A549 (cell line): ENCODE measurements at regions not wholly inside any gene's neighbourhood (a gene's known extent, or its start where the extent isn't known, plus 50 kb on each side); places are given as distances from the start of the nearest gene placed in this dataset.

Source experiments
- ATAC-seq, 2 experiments: fragments of 200-7000 bp in 1 of 2; fragments of >200 bp in 1 of 2; cut with Nextera tagmentation in 1 of 2; cut with Tn5 transposase in 1 of 2; 3 replicates each; pipeline versions ENCODE4 v1.8.0 to v1.9.1; 2018 to 2020; ENCODE audit warnings: mild to moderate bottlenecking in 1 of 2, moderate library complexity in 1 of 2
- CTCF ChIA-PET: fragments of 300-600 bp; sonication (Branson Sonifier 250); formaldehyde crosslinking; extraction: SDS; loops from one replicate; lab custom pipeline; 2021; ENCODE audit warnings: antibody characterized with exemption, inconsistent platforms; lab: Yijun Ruan, JAX
- POLR2A ChIA-PET: fragments of 350-600 bp; formaldehyde crosslinking; extraction: SDS; loops from one replicate; lab custom pipeline; 2021; ENCODE audit warnings: antibody characterized with exemption, inconsistent platforms; lab: Yijun Ruan, JAX
- DNase-seq, 2 experiments: peaks; one replicate each; pipeline versions ENCODE4 v3.0.0 to v3.0.0-alpha.2; 2011 to 2016; ENCODE audit warnings: low read depth in 1 of 2, low spot score in 1 of 2
- FAIRE-seq: peaks from 2 replicates; lab custom pipeline; 2011; peaks lifted over from hg19 to GRCh38; lab: Jason Lieb, UNC
- H3K27ac ChIP-seq, 2 experiments: fragments of >200 bp; sonication (Bioruptor Twin); formaldehyde crosslinking; 3 replicates each; pipeline ENCODE4 v1.5.1; 2016 to 2017
- H3K4me1 ChIP-seq: fragments of >200 bp; sonication (Bioruptor Twin); formaldehyde crosslinking; 3 replicates; pipeline ENCODE4 v1.6.1; 2016
- H3K4me2 ChIP-seq: fragments of >200 bp; sonication (Bioruptor Twin); formaldehyde crosslinking; 3 replicates; pipeline ENCODE4 v1.6.1; 2016
- H3K4me3 ChIP-seq: fragments of >200 bp; sonication (Bioruptor Twin); formaldehyde crosslinking; 3 replicates; pipeline ENCODE4 v1.5.1; 2016
- H3K9me3 ChIP-seq: fragments of >200 bp; sonication (Bioruptor Twin); formaldehyde crosslinking; 3 replicates; pipeline ENCODE4 v1.6.1; 2016
- BHLHE40 ChIP-seq: IDR thresholded peaks from 2 replicates; pipeline ENCODE4 v1.6.1; 2012; ENCODE audit warnings: low read depth, low read length, inconsistent platforms
- CEBPB ChIP-seq, 2 experiments: fragments of >200 bp in 1 of 2; sonication (Bioruptor Twin) in 1 of 2; formaldehyde crosslinking in 1 of 2; IDR thresholded peaks; 2 replicates each; pipeline ENCODE4 v1.6.1; 2012 to 2016
- CHD2 ChIP-seq: fragments of 150-350 bp; IDR thresholded peaks from 2 replicates; pipeline ENCODE4 v1.6.1; 2014; ENCODE audit warnings: low read length; ENCODE audit not compliant: partially characterized antibody
- FOSB ChIP-seq: fragments of 250-450 bp; sonication (Bioruptor Pico); IDR thresholded peaks from 2 replicates; pipeline ENCODE4 v1.5.0; 2020; ENCODE audit warnings: mild to moderate bottlenecking, moderate library complexity
- FOXS1 ChIP-seq: fragments of 250-450 bp; sonication (Bioruptor Pico); IDR thresholded peaks from 2 replicates; pipeline ENCODE4 v1.5.0; 2020; ENCODE audit warnings: mild to moderate bottlenecking, moderate library complexity
- GATA3 ChIP-seq: IDR thresholded peaks from 2 replicates; pipeline ENCODE4 v1.6.1; 2012; ENCODE audit warnings: borderline replicate concordance
- HOXA7 ChIP-seq: fragments of 250-450 bp; sonication (Bioruptor Pico); IDR thresholded peaks from 2 replicates; pipeline ENCODE4 v1.5.0; 2020; ENCODE audit warnings: mild to moderate bottlenecking, moderate library complexity
- HOXB13 ChIP-seq: fragments of 250-450 bp; sonication (Bioruptor Pico); IDR thresholded peaks from 2 replicates; pipeline ENCODE4 v1.5.0; 2020; ENCODE audit warnings: low read depth, mild to moderate bottlenecking, moderate library complexity
- HOXB5 ChIP-seq: fragments of 250-450 bp; sonication (Bioruptor Pico); IDR thresholded peaks from 2 replicates; pipeline ENCODE4 v1.5.0; 2020; ENCODE audit warnings: mild to moderate bottlenecking, moderate library complexity
- JUN ChIP-seq, 2 experiments: fragments of >200 bp; sonication (Bioruptor Twin); formaldehyde crosslinking; IDR thresholded peaks; 2 replicates in 1 of 2; 3 replicates in 1 of 2; pipeline ENCODE4 v1.6.1; 2016 to 2017
- KDM1A ChIP-seq: fragments of 200-600 bp; sonication (generic); IDR thresholded peaks from 2 replicates; pipeline ENCODE4 v1.6.1; 2016; ENCODE audit warnings: low read depth, mild to moderate bottlenecking
- KDM5A ChIP-seq: fragments of 200-600 bp; sonication (generic); IDR thresholded peaks from 2 replicates; pipeline ENCODE4 v1.6.1; 2016; ENCODE audit warnings: antibody characterized with exemption, mild to moderate bottlenecking
- MAFK ChIP-seq: fragments of 450-650 bp; IDR thresholded peaks from 2 replicates; pipeline ENCODE4 v1.6.1; 2014; ENCODE audit not compliant: partially characterized antibody
- NPAS2 ChIP-seq: fragments of 250-450 bp; sonication (Bioruptor Pico); IDR thresholded peaks from 2 replicates; pipeline ENCODE4 v1.8.0; 2022; ENCODE audit warnings: mild to moderate bottlenecking, moderate library complexity, borderline replicate concordance
- RAD21 ChIP-seq, 2 experiments: fragments of >200 bp in 1 of 2; sonication (Bioruptor Twin) in 1 of 2; formaldehyde crosslinking in 1 of 2; IDR thresholded peaks in 1 of 2; conservative IDR thresholded peaks in 1 of 2; 2 replicates in 1 of 2; 3 replicates in 1 of 2; pipeline ENCODE4 v1.6.1; 2012 to 2018; ENCODE audit warnings: inconsistent platforms in 1 of 2
- RFX5 ChIP-seq: fragments of 450-650 bp; IDR thresholded peaks from 2 replicates; pipeline ENCODE4 v1.7.1; 2014; ENCODE audit warnings: antibody characterized with exemption, mild to moderate bottlenecking, moderate library complexity
- RNF2 ChIP-seq: fragments of 200-600 bp; sonication (generic); IDR thresholded peaks from 2 replicates; pipeline ENCODE4 v1.6.1; 2016; ENCODE audit warnings: low read depth, mild to moderate bottlenecking, antibody characterized with exemption, moderate library complexity, borderline replicate concordance
- SMC3 ChIP-seq: fragments of >200 bp; sonication (Bioruptor Twin); formaldehyde crosslinking; IDR thresholded peaks from 3 replicates; pipeline ENCODE4 v1.6.1; 2018; ENCODE audit warnings: inconsistent platforms
- SREBF2 ChIP-seq: fragments of 450-650 bp; IDR thresholded peaks from 2 replicates; pipeline ENCODE4 v1.6.1; 2014; ENCODE audit warnings: mild to moderate bottlenecking, moderate library complexity
- TFCP2L1 ChIP-seq: fragments of 250-450 bp; sonication (Bioruptor Pico); IDR thresholded peaks from 2 replicates; pipeline ENCODE4 v1.5.0; 2021; ENCODE audit warnings: mild to moderate bottlenecking
- ZNF302 ChIP-seq: fragments of 250-450 bp; sonication (Bioruptor Pico); IDR thresholded peaks from 2 replicates; pipeline ENCODE4 v1.9.0; 2021; ENCODE audit warnings: inconsistent platforms, mild to moderate bottlenecking, moderate library complexity
- ZSCAN20 ChIP-seq: fragments of 250-450 bp; sonication (Bioruptor Pico); IDR thresholded peaks from 2 replicates; pipeline ENCODE4 v1.8.0; 2022; ENCODE audit warnings: mild to moderate bottlenecking, moderate library complexity
- WGBS: methylation state at CpG from one replicate; pipeline ENCODE4 v1.1.6; 2017; ENCODE audit errors: missing lambda C conversion rate; 5-methylcytosine and 5-hydroxymethylcytosine counted together
- TF ChIP-seq, protein P1 (sequence below): IDR thresholded peaks from 2 replicates; pipeline ENCODE4 v1.6.1; 2012
- TF ChIP-seq, protein P2 (sequence below): fragments of >200 bp; sonication (Bioruptor Twin); formaldehyde crosslinking; IDR thresholded peaks from 3 replicates; pipeline ENCODE4 v1.5.1; 2016
- TF ChIP-seq, protein P3 (sequence below): fragments of >200 bp; sonication (Bioruptor Twin); formaldehyde crosslinking; IDR thresholded peaks from 2 replicates; pipeline ENCODE4 v1.6.1; 2016

DNA sequence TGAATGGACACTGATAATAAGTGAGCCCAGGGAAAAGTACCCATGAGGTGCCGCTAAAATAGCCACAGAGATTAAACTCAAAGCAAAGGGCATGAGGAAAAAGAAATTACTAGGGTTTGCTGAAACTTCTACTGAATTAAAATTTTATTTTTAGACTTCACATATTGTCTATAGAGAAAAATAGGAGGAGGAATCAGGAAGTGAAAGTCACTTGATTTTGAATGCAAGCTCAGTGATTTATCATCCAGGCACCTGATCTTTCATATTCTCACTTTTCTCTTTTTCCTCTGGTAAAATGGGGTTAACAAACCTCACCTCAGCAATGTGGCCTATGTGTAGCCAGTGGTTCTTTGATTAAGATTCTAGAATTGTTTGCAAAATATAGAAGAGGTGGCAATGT, 479.8 kb downstream of the BCL11B start:
- CTCF ChIA-PET = no interaction called here
- TF ChIP-seq ZNF302 (CRISPR knock-in tag) = no peak
- TF ChIP-seq, all 56 proteins: peak for 0
- 9% methylated on average over 1 of the region's 1 CpG for WGBS

DNA sequence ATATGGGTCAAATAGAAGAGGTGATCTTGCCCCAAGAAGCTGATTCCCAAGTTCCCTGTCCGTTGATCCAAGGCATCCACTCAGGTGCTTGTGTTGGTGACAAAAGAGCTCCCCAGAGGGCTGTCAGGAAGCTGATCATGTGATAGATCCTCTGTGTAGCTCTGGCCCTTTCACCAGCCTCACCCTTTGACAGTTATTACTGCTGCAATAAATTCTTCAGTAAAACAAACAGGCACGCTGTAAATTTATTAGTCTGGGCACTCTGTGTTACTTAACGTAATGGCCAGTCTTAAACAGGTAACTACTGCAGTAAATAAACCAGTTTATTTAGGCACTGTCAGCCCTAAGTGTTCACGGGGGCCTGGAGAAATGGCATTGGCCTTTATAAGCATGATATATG, 473.9 kb downstream of the BCL11B start:
- CTCF ChIA-PET = interaction anchor here (0.7 kb wide), 1 partner anchor 11 kb away, joined by 3 read pairs; no protein-coding TSS in a partner anchor
- TF ChIP-seq, protein P1, sequence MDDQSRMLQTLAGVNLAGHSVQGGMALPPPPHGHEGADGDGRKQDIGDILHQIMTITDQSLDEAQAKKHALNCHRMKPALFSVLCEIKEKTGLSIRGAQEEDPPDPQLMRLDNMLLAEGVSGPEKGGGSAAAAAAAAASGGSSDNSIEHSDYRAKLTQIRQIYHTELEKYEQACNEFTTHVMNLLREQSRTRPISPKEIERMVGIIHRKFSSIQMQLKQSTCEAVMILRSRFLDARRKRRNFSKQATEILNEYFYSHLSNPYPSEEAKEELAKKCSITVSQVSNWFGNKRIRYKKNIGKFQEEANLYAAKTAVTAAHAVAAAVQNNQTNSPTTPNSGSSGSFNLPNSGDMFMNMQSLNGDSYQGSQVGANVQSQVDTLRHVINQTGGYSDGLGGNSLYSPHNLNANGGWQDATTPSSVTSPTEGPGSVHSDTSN = no peak
- TF ChIP-seq SMC3 = no peak
- TF ChIP-seq HOXB5 (CRISPR knock-in tag) = no peak
- TF ChIP-seq RFX5 = no peak
- no peak for TF ChIP-seq HOXA7 (CRISPR knock-in tag)
- ATAC-seq (no peak), FAIRE-seq (no peak), DNase-seq (no peak)
- POLR2A ChIA-PET = no interaction called here
- Histone ChIP-seq H3K27ac (no peak overlapping the region), H3K4me1 (no peaks in the 10 kb centered on the region), H3K4me2 (no peak overlapping the region), H3K4me3 (no peak overlapping the region), H3K9me3 (peaks cover 13% of the 10 kb centered on the region; the same call in 2 of the 3 replicates)
- 5% methylated on average over 4 of the region's 4 CpGs for WGBS

More for the DNA sequence above, 479.8 kb downstream of the BCL11B start:
- POLR2A ChIA-PET = no interaction called here
- FAIRE-seq = no peak
- ATAC-seq = no peak
- Histone ChIP-seq H3K27ac (no peak overlapping the region), H3K4me1 (no peaks in the 10 kb centered on the region), H3K4me2 (no peak overlapping the region), H3K9me3 (peaks cover 13% of the 10 kb centered on the region; the same call in 2 of the 3 replicates), H3K4me3 (no peak overlapping the region)
- DNase-seq = no peak

DNA sequence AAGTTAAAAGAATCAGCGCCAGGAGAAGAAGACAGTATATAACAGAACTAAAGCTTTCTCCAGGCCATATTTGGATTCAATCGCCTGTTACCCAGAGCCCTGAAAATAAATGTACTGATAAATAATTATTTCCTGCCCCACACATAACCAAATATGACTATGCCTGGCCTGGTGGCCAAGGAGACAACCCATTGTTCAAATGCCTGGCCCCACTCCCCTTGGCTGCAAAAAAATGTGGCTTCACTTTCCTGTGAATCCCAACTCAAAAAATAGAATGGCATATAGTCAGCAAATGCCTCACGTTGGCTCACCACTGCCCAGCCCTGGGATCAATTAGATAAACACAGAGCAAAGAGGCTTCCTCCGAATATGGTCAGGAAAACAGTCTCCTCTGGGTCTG, 472.1 kb downstream of the BCL11B start:
- POLR2A ChIA-PET = no interaction called here
- CTCF ChIA-PET = no interaction called here
- Histone ChIP-seq H3K9me3 (no peaks in the 10 kb centered on the region), H3K27ac (no peak overlapping the region), H3K4me3 (no peak overlapping the region), H3K4me1 (no peaks in the 10 kb centered on the region), H3K4me2 (no peak overlapping the region)
- 25% methylated on average over 3 of the region's 4 CpGs for WGBS
- DNase-seq = no peak
- no peak for ATAC-seq
- no peak for FAIRE-seq
- no peak for TF ChIP-seq CEBPB (IDR thresholded peaks at IDR 0.05)
- TF ChIP-seq KDM1A = no peak
- no peak for TF ChIP-seq BHLHE40
- no peak for TF ChIP-seq HOXB13 (CRISPR knock-in tag)
- TF ChIP-seq GATA3 = no peak
- no peak for TF ChIP-seq RNF2
- no peak for TF ChIP-seq JUN (IDR thresholded peaks at IDR 0.05)
- TF ChIP-seq KDM5A = no peak
- TF ChIP-seq, protein P2, sequence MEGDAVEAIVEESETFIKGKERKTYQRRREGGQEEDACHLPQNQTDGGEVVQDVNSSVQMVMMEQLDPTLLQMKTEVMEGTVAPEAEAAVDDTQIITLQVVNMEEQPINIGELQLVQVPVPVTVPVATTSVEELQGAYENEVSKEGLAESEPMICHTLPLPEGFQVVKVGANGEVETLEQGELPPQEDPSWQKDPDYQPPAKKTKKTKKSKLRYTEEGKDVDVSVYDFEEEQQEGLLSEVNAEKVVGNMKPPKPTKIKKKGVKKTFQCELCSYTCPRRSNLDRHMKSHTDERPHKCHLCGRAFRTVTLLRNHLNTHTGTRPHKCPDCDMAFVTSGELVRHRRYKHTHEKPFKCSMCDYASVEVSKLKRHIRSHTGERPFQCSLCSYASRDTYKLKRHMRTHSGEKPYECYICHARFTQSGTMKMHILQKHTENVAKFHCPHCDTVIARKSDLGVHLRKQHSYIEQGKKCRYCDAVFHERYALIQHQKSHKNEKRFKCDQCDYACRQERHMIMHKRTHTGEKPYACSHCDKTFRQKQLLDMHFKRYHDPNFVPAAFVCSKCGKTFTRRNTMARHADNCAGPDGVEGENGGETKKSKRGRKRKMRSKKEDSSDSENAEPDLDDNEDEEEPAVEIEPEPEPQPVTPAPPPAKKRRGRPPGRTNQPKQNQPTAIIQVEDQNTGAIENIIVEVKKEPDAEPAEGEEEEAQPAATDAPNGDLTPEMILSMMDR = no peak
- no peak for TF ChIP-seq FOSB (CRISPR knock-in tag)
- TF ChIP-seq RAD21 (conservative IDR thresholded peaks at IDR 0.05 in 1 of 2, IDR thresholded peaks at IDR 0.05 in 1 of 2) = no peak
- TF ChIP-seq FOXS1 (CRISPR knock-in tag) = no peak
- TF ChIP-seq SREBF2 = no peak
- TF ChIP-seq TFCP2L1 = no peak
- TF ChIP-seq CHD2 = no peak
- no peak for TF ChIP-seq MAFK
- no peak for TF ChIP-seq NPAS2 (CRISPR knock-in tag)
- TF ChIP-seq, protein P3, sequence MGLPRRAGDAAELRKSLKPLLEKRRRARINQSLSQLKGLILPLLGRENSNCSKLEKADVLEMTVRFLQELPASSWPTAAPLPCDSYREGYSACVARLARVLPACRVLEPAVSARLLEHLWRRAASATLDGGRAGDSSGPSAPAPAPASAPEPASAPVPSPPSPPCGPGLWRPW = no peak
- no peak for TF ChIP-seq ZSCAN20
